ENCODE measurements at regions not wholly inside any gene's neighbourhood (a gene's known extent, or its start where the extent isn't known, plus 50 kb on each side); places are given as distances from the start of the nearest gene placed in this dataset.

DNA sequence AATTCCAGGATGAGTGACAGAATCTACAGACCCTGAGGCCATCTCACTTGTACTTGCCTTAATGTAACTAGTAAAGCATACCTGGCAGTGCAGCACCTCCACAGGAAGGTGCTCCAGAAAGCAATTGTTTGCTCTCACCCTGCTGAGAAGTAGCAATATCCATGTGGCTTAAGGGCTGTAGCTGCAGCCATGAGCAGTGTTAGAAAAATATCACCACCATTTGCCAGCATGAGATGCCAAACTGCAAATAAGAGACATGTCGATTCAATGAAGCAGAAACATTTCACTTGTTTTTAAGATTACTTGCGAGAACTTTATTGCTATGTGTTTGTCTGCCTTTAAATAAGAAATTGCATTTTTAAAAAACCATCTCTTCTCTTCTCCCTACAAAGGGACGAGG is 151.5 kb downstream of the PRL start:
- intact Hi-C loops (cut with DNase I; ENCODE audit: low total_unique reads) = no loop called here
- 86 to 91% (median 88%) methylated on average over 3 of the region's 3 CpGs for WGBS, 5 donors
- H3K36me3 ChIP-seq = no peaks in the 10 kb centered on the region
- DNase-seq = no peak
- no peak overlapping the region for H3K4me3 ChIP-seq
- no peak for TF ChIP-seq POLR2AphosphoS5 (IDR thresholded peaks at IDR 0.05)
- TF ChIP-seq, protein P1, sequence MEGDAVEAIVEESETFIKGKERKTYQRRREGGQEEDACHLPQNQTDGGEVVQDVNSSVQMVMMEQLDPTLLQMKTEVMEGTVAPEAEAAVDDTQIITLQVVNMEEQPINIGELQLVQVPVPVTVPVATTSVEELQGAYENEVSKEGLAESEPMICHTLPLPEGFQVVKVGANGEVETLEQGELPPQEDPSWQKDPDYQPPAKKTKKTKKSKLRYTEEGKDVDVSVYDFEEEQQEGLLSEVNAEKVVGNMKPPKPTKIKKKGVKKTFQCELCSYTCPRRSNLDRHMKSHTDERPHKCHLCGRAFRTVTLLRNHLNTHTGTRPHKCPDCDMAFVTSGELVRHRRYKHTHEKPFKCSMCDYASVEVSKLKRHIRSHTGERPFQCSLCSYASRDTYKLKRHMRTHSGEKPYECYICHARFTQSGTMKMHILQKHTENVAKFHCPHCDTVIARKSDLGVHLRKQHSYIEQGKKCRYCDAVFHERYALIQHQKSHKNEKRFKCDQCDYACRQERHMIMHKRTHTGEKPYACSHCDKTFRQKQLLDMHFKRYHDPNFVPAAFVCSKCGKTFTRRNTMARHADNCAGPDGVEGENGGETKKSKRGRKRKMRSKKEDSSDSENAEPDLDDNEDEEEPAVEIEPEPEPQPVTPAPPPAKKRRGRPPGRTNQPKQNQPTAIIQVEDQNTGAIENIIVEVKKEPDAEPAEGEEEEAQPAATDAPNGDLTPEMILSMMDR (IDR thresholded peaks at IDR 0.05 in 8 of 11, conservative IDR thresholded peaks at IDR 0.05 in 3 of 11) = no peak
- no peak for TF ChIP-seq POLR2A (IDR thresholded peaks at IDR 0.05)
- no peak overlapping the region for H3K27ac ChIP-seq
- no peaks in the 10 kb centered on the region for H3K9me3 ChIP-seq
- peaks cover 0 to 22% (median 0%) of the 10 kb centered on the region in 7 donors for H3K27me3 ChIP-seq (replicated peaks in 1 of 7)
- peaks cover 0 to 31% (median 9%) of the 10 kb centered on the region in 6 donors for H3K4me1 ChIP-seq

- H3K9me3 ChIP-seq = no peaks in the 10 kb centered on the region
- H3K36me3 ChIP-seq = no peaks in the 10 kb centered on the region
- no peak for TF ChIP-seq POLR2A (IDR thresholded peaks at IDR 0.05)
- TF ChIP-seq POLR2AphosphoS5 (IDR thresholded peaks at IDR 0.05) = no peak
- TF ChIP-seq, protein P1 (IDR thresholded peaks at IDR 0.05 in 8 of 11, conservative IDR thresholded peaks at IDR 0.05 in 3 of 11) = peak in 1 of 11 experiments; percentile 27
- H3K27ac ChIP-seq = no peak overlapping the region
- intact Hi-C loops (cut with DNase I; ENCODE audit: low total_unique reads) = no loop called here
- H3K27me3 ChIP-seq (replicated peaks in 1 of 7) = peaks cover 0 to 22% (median 0%) of the 10 kb centered on the region in 7 donors
- H3K4me3 ChIP-seq = no peak overlapping the region
- 46 to 63% (median 55%) methylated on average over 15 of the region's 15 CpGs for WGBS, 5 donors
- H3K4me1 ChIP-seq = peaks cover 0 to 31% (median 9%) of the 10 kb centered on the region in 6 donors
- no peak for DNase-seq
These were observed 150.8 kb downstream of the PRL start for GRCh38 chr6:22145823-22146677.

DNA sequence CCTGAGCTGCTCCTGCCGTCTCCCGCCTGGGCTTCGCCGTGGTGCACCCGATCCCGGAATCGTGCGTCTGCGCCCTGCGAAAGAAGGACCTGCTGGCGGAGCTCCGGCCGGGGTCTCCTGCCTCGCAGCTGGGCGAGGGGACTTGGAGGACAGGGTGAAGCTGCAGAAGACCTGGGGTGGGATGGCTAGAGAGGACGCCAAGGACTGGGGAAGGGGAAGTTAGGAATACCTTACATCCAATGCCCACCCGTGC is 150.2 kb downstream of the PRL start:
- 88 to 94% (median 89%) methylated on average over 17 of the region's 17 CpGs for WGBS, 5 donors
- Histone ChIP-seq H3K27ac (no peak overlapping the region), H3K4me1 (peaks cover 0 to 31% (median 9%) of the 10 kb centered on the region in 6 donors), H3K27me3 (replicated peaks in 1 of 7) (peaks cover 0 to 22% (median 0%) of the 10 kb centered on the region in 7 donors), H3K9me3 (no peaks in the 10 kb centered on the region), H3K36me3 (no peaks in the 10 kb centered on the region), H3K4me3 (no peak overlapping the region)
- TF ChIP-seq POLR2AphosphoS5 (IDR thresholded peaks at IDR 0.05) = no peak
- TF ChIP-seq, protein P1 (IDR thresholded peaks at IDR 0.05 in 8 of 11, conservative IDR thresholded peaks at IDR 0.05 in 3 of 11) = no peak
- TF ChIP-seq POLR2A (IDR thresholded peaks at IDR 0.05) = no peak
- intact Hi-C loops (cut with DNase I; ENCODE audit: low total_unique reads) = no loop called here
- no peak for DNase-seq

GRCh38 chr6:22146931-22147701 is 149.7 kb downstream of the PRL start:
- intact Hi-C loops (cut with DNase I; ENCODE audit: low total_unique reads) = no loop called here
- DNase-seq = no peak
- 41 to 49% (median 42%) methylated on average over 22 of the region's 22 CpGs for WGBS, 5 donors
- H3K27me3 ChIP-seq (replicated peaks in 1 of 7) = peaks cover 0 to 22% (median 0%) of the 10 kb centered on the region in 7 donors
- H3K4me3 ChIP-seq = no peak overlapping the region
- TF ChIP-seq POLR2A (IDR thresholded peaks at IDR 0.05) = no peak
- TF ChIP-seq, protein P1 (IDR thresholded peaks at IDR 0.05 in 8 of 11, conservative IDR thresholded peaks at IDR 0.05 in 3 of 11) = no peak
- no peak for TF ChIP-seq POLR2AphosphoS5 (IDR thresholded peaks at IDR 0.05)
- no peaks in the 10 kb centered on the region for H3K9me3 ChIP-seq
- no peaks in the 10 kb centered on the region for H3K36me3 ChIP-seq
- peaks cover 0 to 31% (median 9%) of the 10 kb centered on the region in 6 donors for H3K4me1 ChIP-seq
- H3K27ac ChIP-seq = no peak overlapping the region
